NCI-H774 (cell line): ENCODE measurements at regions not wholly inside any gene's neighbourhood (a gene's known extent, or its start where the extent isn't known, plus 50 kb on each side); places are given as distances from the start of the nearest gene placed in this dataset.
A peak's percentile ranks its signal among the peaks of the same experiment; 100 is the strongest.

Experiments used
- DNase-seq: peaks from one replicate; lab custom pipeline; 2025; lab: John Stamatoyannopoulos, UW

DNA sequence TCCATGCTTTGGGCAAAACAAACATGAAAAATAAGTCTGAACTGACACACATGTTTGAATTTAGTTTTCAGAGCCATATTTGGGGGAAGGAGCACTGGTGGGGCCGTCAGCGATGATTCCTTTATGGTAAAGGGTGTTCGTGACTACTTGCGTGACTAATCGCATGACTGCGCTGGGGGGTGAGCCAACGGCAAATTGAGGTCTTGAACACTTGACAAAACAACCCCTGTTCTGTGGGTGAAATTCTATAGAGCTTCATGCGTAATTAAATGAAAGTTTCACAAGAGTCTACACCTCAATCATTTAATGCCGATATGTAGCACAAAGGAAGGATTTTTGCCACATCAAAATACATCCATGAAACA lies 127.5 kb upstream of the CYP1B1 start:
- no peak for DNase-seq

DNA sequence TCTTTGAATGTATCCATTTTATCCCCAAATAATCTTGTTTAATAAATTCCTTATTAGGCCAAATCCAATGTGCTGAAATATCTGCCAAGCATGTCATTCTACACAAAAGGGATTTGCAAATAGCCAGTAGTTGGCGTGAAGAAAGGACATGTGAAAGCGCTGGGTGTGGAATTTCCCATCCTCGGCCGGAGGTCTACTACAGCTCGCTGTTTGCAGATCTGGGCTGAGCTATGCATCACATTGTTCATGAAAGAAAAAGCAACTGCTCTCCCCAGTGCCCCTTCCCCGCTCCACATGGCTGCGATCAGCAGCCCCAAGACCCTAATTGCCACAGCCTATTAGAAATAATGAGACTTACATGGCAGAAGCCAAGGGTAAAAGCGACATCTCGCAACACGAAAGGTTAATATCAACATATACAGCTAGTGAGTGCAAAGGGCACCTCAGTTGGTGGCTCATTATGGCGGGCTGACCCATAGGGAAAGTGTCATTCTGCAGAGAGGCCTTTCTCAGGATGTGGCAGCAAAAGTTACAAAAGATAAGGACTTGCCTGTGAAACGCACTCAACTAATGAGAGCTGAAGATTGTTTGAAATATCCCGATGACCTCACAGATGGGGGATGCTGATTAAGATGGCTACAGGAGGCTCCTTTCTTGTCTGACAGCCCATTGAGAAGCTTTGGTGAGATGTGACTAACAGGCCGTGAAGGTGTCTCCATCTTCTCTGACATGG lies 126.9 kb upstream of the CYP1B1 start:
- DNase-seq: no peak

DNA sequence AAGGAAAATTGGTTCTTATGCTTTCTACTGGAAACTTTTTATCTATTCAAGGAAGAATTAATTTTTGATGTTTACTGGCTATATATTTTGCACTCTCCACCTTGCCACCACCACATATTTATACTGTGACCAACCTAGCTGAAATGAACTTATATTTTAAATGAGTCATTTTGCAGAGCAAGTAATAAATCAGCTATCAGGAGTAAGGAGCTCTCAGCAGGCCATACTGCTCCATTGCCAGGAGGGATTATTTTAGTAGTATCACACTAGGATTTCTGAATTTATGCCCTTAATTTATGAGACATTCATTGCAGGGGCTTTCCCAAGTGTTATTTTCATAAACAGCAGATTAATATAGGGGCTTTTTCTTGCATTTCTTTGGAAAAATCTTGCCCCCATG lies 125.8 kb upstream of the CYP1B1 start:
- DNase-seq: no peak

DNA sequence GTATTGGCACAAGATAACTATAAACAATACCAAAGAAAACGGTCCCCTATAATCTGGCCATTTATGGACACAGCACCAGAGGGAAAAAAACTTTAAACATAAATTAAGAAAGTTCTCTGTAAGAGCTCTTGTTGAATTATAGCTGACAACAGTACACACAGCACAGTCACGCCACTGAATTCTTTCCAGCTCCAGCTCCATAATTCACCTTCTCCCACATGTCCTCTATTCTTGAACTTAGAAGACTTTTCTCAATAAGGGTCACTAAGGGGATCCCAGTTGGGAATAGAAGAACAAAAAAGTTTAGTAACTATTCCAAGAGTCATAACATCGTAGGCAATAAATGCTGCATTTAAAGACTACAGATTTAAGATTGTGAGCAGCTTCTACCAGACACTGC lies 124.6 kb upstream of the CYP1B1 start:
- DNase-seq: no peak

DNA sequence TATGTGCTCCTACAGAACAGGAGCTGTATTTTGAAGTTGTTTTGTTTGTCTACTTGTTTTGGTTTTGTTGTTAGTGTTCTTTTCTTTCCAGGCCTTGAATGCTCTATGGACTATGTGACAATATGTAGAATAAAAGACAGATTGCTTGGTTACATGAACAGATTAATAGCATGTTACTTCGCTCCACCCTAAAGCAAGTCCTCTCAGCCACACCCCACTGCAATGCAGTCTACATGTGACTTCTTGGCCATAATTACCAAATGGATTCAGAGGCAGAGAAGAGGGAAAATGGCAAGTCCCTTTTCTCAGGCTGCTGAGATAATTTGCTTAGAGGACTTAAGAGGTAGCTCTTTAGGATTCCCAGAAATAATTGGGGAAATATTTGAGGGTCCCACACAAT lies 123.2 kb upstream of the CYP1B1 start:
- no peak for DNase-seq

DNA sequence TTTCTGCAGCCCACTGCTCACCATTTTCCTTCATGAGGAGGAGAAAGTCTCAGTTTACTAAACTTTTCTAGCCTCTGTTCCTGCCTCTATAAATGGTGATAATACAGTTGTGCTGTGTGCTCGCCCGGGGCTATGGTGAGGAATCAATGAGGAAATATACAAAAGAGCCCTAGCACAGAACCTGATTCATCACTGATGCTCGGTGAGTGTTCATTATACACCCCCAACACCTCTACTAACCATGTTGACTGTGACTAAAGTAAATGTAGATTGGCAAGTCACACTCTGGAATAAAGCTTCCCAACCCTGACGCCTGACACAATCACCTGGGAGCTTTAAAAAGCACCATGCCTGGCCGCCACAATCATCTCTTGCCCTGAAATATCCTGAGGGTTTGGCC lies 118.8 kb upstream of the CYP1B1 start:
- no peak for DNase-seq

DNA sequence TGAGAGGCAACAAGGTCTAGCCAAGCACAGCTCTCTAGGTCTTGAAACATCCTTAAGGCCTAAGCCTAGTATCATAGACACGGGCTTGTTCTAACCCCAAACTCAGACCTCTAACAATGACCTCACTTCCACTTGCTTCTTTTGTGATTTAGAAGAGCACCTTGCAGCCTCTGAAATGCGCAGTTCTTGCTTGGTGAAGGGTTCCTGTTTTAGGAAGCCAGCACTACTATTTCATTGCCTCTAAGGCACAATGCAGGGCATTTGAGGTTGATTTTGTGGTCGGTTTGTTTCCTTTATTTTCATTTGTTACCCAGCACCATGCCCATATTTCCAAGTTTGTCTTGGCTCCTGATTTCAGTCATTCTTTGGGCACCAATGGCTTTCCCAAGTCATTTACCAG lies 117.0 kb upstream of the CYP1B1 start:
- no peak for DNase-seq

DNA sequence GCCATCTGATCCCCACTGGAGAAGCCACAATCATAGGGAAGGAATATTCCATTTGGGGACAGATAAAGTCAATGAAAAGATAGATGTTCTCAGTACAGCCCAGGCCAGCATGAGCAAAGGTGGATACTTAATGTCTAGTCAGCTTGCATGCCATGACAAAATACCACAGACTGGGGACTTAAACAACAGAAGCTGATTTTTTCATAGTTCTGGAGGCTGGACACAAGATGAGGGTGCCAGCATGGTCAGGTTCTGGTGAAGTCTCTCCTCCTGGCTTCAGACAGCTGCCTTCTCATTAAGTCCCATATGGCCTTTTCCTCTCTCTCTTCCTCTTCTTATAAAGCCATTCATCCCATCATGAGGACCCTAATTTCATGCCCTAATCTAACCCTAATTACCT lies 116.1 kb upstream of the CYP1B1 start:
- no peak for DNase-seq

DNA sequence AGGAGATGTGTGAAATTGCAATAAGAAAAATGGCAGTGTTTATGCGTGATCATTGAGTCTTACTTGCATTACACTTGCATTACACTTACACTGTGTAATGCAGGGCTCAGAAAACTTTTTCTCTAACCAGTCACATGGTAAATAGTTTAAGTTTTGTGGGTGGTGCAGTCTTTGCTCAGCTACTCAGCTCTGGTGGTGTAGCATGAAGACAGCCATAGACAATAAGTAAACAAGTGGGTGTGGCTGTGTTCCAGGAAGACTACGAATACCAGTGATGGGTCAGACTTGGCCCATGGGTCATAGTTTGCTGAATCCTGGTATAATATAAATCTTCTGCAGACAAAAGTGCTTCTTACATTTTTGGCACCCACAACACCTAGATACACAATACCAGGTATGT lies 115.6 kb upstream of the CYP1B1 start:
- no peak for DNase-seq

DNA sequence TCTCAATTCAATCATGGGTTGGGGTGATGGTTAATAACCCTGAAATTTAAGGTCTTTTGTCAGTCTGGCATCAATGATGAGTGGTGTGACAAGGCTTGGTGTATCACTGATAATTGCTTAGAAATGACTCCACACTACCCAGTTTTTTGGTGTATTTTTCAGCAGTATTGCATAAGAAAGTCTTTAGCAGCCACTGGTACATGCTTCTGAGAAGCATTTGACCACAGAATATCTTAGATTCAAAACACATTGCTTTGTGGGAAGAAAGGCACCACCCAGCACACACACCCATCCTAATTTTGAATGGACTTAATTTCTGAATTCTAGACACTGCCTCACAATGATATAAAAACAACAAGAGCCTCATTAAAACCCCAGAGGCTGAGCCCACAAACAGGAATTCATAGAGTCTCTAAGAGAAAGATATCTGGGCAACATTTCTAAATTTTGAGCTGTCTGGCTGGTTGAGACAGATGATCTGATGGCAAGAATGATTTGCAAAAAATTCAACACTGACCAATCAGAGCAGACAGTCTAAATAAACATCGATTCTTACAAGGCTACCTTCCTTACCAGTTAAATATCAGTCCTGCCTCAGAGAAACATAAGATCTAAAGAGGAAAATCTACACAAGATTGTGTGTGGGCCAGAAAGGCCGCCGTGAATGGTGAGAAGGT lies 114.7 kb upstream of the CYP1B1 start:
- no peak for DNase-seq

DNA sequence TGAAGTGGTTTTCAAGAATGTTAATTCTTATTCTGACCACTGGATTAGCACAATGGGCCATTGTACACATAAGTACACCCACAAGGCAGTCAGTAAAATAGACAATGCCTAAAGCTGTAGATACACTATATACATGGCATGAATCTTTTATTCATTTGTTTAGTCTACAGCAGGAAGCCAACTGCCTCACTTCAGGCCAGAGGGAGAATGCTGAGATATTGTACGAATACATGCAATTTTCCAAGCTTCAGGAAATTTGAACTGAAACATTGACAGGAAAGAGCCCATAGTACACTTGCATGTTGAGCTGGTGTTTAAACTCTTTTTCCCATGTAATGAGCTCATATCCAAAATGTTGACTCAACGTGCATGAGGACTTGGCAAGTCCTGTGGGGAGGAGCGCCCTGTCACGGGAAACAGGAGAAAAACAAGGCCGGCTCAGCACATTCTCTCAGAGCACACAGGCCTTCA lies 111.6 kb upstream of the CYP1B1 start:
- peak; percentile 67 for DNase-seq

DNA sequence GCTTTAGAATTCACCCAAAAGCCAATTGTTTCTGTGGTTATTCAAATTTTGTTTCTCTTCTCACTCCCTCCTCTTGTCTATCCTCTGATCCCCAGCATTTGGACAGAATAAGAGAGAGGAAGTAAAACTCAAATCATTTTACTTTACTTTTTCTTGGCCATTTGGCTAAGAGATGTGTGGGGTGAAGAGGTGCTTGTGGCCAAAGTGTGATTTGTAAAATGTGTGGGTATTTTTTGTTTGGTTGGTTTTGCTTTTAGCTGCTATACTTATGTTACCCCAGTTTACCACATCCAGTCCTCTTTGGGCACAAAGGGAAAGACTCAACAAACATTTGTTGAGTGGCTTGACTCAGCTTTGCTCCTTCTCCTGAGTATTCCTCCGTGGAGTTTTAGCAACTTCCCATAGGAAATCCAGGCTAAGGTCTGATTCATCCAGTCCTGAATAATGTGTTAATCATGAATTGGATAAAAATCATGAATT lies 109.1 kb upstream of the CYP1B1 start:
- DNase-seq: no peak

DNA sequence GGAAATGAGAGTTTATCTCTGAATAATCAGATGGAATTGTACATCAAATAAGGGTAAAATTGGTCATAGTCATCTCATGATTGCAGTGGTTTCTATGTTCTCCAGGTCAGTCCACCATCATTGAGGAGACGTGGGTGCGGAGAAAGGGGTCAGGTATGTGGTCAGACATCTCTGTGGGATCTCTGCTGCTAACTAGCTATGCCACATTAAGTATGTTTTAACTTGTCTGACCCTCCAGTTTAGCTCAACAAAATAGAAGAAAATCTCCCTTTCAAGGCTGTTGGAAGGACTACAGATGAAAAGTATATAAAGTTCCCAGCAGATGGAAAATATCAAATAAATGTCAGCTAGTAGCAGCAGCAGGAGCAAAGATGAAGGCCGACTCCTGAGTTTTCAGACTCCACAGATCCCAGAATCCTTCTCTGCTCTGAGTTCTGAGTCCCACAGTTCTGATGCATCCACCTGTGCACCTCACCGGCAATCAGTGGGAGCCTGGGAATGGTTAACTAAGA lies 106.6 kb upstream of the CYP1B1 start:
- DNase-seq: no peak

DNA sequence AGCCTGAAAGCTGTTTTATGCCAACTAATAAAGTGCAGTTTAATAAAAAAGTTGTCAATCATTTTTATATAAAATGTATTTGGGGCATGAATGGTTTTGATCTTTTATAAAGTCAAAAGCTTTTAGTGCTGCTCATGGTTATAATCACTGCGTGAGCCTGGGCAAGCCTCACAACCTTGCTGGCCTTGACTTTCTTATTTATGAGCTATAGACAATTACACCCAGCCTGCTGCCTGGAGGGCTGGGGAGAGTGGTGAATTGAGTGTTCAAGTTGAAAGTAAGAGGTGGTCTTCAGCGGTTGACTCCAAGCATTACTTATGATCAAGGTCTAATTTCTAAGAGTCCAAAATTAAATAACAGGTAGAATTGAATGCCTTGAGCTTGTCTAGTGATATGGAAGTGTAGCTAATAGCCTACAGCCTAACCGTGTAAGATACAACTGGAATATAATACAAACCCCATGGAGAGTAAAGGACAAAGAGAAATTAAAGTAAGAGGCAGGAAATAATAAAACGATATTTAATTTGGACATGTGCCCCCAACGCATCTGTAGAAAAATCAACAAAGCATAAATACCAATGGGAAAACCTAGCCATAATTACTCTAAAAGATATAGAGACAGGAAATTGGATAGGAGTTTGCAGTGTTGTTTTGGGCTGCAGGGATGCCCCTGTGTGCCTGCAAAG lies 106.0 kb upstream of the CYP1B1 start:
- DNase-seq: no peak

DNA sequence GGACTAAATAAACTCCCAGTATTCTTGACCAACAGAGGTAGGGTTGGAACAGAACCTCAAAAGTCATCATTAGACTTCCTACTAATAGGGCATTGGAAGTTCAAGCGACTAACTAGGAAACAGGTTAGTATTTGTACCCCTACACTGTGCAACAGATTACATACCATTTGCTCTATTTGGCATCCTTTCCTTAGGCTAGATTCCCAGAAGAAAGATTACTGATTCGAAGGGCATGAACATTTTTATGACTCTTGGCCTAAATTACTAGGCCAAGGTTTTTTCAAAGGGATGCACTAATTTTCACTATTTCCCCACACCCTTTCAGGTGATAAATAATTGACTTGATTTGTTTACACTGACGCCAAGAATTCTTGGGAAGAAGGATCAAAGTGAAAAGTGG lies 104.8 kb upstream of the CYP1B1 start:
- no peak for DNase-seq

DNA sequence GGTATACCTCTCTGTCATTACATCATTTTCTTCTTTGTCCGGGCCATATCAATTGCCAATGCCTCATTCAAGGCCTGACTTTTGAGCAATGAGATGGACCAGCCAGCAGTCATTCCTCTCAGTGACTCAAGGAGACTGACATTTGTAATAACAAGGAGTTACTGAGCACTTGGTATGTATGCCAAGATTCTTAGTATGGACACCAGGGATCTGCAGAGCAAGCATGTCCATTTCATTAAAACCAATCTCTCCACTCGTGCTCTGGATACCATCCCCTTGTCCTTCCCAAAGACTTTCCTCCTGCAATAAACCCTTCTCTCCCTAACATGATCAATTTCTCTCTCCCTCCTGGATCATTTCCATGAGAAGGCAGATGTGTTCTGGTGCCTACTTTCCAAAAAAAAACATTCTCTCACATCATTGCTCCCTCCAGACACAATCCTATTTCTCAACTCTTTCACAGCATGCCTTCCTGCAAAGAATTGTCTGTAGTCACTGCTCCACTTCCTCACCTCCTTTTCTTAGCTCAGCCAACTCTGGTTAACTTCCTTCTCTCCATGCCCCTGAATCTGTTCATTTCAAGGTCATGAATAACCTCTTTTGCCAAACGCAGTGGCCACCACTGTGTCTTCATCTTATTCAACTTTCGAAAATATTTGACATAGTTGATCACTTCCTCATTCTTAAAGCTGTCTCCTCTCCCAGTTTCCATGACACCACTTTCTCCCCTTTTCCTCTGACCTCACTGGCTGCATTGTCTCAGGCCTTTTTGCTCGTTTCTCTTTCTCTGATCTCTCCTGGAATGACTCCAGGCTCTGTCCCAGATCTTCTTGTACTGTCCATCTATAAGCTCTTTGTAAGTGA lies 102.8 kb upstream of the CYP1B1 start:
- DNase-seq: no peak

DNA sequence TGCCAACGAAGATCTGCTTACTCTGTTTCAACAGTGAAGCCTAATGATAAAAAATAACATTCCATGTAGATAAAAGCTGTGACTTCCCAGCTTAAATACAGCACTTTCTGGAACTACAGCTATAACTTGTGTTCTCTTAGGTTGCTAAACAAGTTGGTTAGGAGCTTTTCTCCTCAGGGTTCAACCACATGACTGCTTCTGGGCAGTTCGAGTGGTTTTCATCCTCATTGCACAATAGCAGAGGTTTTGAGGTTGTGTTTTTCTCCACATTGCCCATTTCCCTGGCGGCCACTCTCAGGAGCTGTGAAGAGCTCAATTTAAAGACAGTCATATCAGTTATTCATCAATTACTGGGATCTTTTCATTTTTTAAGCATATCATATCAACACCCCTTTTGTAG lies 102.2 kb upstream of the CYP1B1 start:
- DNase-seq: no peak

DNA sequence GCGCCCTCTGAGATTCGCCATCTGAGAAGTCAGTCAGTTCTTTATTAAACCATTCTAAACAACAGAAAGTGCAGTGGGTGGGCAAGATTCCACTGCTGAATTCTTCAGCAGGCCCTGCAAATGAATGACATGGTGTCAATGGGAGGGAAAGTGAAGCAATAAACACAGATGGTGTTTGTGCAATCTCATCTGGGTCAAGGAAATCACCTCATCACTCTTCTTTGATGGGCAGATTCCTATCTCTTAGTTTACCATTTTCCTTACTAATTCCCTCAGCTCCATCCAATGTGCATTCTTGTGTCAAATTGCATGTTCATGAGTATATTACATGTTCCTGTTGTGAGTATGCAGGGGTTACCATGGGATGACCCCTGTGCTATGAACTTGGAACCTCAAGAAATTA lies 100.7 kb upstream of the CYP1B1 start:
- DNase-seq: no peak

DNA sequence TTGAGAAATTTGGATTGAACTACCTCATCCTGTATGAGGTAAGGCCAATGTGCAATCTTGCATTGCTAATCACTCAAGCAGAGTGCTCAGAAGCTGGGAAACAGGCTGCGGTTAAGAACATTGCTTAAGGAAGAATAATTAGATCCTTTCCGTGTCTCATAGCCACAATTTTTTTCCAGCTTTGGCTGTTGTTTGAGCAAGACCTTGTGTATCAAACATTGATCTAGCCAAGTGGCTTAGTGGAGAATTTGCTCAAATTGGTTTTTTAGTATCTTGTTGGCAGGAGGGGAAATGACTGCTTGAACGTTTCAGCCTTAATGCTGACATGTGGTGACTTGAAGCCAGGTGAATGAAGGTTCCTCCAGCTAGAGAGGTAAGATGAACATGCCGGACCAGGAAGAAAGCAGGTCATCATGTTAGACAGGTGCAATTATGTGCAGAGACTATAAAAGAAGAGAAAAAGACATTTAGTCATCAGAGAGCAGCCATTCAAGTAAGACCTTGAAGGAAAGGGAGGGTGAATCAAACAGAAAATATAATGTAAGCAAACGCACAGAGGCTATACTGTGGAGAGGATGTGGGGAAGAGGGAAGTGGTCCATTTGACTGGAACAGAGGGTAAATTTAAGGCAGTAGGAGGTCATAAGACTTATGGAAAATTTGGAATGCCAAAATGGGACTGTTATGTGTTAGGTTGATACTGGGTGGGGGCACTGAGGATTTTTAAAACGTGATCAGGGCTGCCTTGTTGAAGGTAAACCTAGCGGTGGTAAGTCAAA lies 98.9 kb upstream of the CYP1B1 start:
- DNase-seq: no peak

DNA sequence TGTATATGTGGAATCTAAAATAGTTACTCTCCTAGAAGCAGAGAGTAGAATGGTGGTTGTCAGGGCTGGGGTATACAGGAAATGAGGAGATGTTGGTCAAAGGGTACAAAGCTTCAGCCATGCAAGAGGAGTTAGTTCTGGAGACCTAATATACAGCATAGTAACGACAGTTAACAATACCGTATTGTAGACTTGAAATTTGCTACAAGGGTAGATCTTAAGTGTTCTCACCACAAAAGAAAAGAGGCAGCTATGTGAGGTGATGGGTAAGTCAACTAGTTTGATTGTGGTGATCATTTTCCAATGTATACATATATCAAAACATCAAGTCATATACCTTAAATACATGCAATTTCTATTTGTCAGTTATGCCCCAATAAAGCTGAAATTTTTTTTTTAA lies 98.2 kb upstream of the CYP1B1 start:
- DNase-seq: no peak

DNA sequence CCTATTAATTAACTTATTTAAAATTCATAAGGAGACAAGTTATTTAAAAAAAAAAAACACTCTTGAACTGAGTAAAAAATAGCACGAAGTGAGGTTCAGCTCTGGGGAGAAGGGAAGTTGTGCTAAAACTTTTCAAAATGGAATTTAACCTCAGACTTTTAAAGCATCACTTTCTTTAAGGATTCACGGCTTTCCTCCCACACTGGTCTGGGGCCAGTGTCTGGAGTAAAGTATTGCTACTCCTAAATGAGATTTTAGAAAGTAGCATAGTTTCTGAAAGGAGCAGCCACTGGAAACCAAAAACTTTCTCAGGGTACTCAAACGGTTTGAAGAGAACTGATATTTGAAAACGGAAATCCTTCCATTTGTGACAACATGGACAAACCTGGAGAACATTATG lies 97.7 kb upstream of the CYP1B1 start:
- no peak for DNase-seq
